ENCODE measurements at regions not wholly inside any gene's neighbourhood (a gene's known extent, or its start where the extent isn't known, plus 50 kb on each side); places are given as distances from the start of the nearest gene placed in this dataset.
"Not testable (repeated sequence)": the region's sequence is repeated elsewhere in the genome, so short reads cannot be mapped to it uniquely, and the experiment has no call there.

DNA sequence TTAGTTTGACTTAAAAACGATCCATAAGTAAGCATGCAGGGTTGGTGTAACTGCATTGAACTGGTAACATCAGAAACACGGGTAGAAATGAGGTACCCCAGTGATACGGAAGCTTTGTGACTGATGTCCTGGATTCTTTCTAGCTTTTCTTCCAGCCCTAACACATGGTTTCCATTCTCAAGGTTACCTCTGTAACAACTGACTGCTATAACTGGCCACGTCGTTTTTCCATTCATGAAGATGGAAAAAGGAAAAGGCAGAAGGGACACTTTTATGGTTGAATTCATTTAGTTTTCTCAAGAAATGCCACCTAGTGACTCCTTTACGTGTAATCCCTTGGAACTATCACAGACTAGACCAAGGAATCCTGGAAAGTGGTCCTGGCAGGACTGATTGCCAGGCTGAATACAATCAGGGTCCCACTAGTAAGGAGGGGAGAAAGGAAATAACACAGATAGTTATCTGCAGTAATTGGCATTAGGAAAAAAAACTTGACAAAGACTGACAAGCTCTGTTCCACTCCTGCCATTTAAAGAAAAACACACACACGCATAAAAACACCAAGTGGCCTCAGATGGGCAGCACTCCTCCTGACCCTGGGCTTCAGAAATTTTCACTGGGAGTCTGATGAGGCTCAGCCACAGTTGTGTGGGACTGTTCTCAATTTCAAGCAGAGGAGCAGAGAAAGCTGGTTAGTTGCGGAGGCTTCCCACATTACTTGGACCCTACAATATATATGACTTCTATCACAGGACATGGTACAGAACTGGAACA, 77.5 kb upstream of the ZNF169 start:
- peaks cover 37% of the 10 kb centered on the region for H3K36me3 ChIP-seq (replicated peaks)
- DNase-seq: no peak
- no peaks in the 10 kb centered on the region for H3K27me3 ChIP-seq (replicated peaks)
- TF ChIP-seq, protein P1, sequence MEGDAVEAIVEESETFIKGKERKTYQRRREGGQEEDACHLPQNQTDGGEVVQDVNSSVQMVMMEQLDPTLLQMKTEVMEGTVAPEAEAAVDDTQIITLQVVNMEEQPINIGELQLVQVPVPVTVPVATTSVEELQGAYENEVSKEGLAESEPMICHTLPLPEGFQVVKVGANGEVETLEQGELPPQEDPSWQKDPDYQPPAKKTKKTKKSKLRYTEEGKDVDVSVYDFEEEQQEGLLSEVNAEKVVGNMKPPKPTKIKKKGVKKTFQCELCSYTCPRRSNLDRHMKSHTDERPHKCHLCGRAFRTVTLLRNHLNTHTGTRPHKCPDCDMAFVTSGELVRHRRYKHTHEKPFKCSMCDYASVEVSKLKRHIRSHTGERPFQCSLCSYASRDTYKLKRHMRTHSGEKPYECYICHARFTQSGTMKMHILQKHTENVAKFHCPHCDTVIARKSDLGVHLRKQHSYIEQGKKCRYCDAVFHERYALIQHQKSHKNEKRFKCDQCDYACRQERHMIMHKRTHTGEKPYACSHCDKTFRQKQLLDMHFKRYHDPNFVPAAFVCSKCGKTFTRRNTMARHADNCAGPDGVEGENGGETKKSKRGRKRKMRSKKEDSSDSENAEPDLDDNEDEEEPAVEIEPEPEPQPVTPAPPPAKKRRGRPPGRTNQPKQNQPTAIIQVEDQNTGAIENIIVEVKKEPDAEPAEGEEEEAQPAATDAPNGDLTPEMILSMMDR (IDR thresholded peaks at IDR 0.05; ENCODE audit: low read depth, low read length, missing control alignments): no peak
- no peak overlapping the region for H3K4me3 ChIP-seq (ENCODE audit: low read depth, low read length)
- in situ Hi-C loops (cut with HindIII; ENCODE audit: low pct_ligation_motif_present, low sequenced_read_pairs): loop anchor here (25.0 kb wide), 2 partner anchors 94 to 494 kb away; partner anchors contain the start of gene PTPDC1
- no peak overlapping the region for H3K27ac ChIP-seq

DNA sequence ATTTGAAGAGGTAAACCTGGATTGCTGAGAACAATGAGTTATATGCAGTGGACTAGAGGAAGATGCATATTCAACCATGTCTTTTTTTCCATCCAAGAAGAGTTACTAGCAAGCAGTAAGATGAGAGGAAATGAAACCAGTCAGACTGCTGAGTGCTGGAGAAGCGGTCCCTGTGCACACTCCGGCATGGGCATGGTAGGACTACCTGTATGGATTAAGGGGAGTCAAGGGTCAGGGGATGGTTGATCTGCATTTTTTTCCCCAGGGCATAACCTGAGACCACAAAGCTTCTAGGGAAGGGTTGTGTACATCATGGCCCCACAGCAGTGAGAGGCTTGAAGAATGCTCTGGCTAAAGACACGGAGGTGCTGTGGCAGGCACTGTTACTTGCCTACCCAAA, 76.6 kb upstream of the ZNF169 start:
- H3K36me3 ChIP-seq (replicated peaks): peaks cover 28% of the 10 kb centered on the region
- H3K27me3 ChIP-seq (replicated peaks): no peaks in the 10 kb centered on the region
- H3K27ac ChIP-seq: no peak overlapping the region
- DNase-seq: no peak
- TF ChIP-seq, protein P1 (IDR thresholded peaks at IDR 0.05; ENCODE audit: low read depth, low read length, missing control alignments): no peak
- in situ Hi-C loops (cut with HindIII; ENCODE audit: low pct_ligation_motif_present, low sequenced_read_pairs): loop anchor here (25.0 kb wide), 2 partner anchors 95 to 495 kb away; partner anchors contain the start of gene PTPDC1
- H3K4me3 ChIP-seq (ENCODE audit: low read depth, low read length): no peak overlapping the region

DNA sequence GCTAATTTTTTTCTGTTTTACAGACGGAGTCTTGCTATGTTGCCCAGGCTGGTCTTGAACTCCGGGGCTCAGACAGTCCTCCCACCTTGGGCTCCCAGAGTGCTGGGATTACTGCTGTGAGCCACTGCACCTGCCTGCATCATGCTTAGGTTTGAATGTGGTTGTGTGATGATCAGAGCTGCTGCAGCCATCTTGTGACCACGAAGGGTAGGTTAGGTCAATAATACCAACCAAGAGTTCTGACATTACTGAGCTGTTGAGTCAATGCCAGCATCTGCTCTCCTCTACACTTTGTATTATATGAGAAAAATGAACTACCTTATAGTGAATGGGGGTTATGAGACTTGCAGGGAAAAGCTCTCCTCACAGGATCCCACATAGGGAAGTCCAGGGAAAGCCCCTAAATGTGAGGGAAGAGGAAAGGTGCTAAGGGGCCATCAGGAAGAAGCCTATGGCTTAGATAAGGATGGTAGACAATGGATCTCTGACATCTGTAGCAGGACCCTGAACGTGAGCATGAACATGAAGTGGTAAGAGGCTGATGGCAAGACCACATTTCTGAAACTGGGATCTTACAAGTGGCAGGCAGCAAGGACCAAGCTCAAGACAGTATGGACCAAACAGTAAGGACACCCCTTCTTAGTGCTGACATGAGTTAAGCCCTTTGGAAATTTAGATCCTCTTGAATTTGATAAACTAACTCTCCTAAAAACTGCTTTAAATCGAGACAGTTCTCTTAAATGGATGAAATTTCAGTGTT, 75.7 kb upstream of the ZNF169 start:
- in situ Hi-C loops (cut with HindIII; ENCODE audit: low pct_ligation_motif_present, low sequenced_read_pairs): loop anchor here (25.0 kb wide), 2 partner anchors 96 to 496 kb away; partner anchors contain the start of gene PTPDC1
- no peak overlapping the region for H3K27ac ChIP-seq
- DNase-seq: no peak
- peaks cover 23% of the 10 kb centered on the region for H3K36me3 ChIP-seq (replicated peaks)
- TF ChIP-seq, protein P1 (IDR thresholded peaks at IDR 0.05; ENCODE audit: low read depth, low read length, missing control alignments): no peak
- no peak overlapping the region for H3K4me3 ChIP-seq (ENCODE audit: low read depth, low read length)
- H3K27me3 ChIP-seq (replicated peaks): no peaks in the 10 kb centered on the region

DNA sequence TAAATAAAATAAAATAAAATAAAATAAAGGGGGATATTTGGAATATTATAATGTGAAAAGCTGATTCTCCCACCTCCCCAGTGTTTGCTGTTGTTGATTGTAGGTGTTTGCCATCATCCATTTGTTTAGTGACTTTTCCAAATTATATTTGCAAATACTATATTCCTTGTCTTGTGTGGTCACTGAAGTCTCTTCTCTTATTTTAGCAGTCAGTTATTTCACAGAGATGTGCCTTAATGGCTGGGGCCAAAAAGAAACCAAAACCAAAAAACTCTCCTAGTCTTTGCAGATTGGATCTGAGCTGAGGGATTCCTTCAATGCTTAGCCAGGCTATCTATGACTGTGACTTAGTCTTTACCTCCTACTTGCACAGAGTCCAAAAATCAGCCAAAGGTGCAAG, 70.9 kb upstream of the ZNF169 start:
- Histone ChIP-seq H3K27ac (no peak overlapping the region), H3K36me3 (replicated peaks) (peaks cover 6% of the 10 kb centered on the region), H3K27me3 (replicated peaks) (no peaks in the 10 kb centered on the region), H3K4me3 (ENCODE audit: low read depth, low read length) (no peak overlapping the region)
- TF ChIP-seq, protein P1 (IDR thresholded peaks at IDR 0.05; ENCODE audit: low read depth, low read length, missing control alignments): no peak
- in situ Hi-C loops (cut with HindIII; ENCODE audit: low pct_ligation_motif_present, low sequenced_read_pairs): loop anchor here (25.0 kb wide), 2 partner anchors 101 to 501 kb away; partner anchors contain the start of gene PTPDC1
- no peak for DNase-seq

DNA sequence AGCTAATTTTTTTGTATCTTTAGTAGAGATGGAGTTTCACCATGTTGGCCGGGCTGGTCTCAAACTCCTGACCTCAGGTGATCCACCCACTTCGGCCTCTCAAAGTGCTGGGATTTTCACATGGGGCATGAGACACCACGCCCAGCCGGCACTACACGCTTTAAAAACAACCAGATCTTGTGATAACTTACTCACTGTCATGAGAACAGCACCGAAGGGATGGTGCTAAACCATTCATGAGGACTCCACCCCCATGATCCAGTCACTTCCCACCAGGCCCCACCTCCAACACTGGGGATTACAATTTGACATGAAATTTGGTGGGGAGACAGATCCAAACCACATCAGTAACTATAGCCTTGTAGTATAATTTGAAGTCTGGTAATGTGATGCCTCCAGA, 67.4 kb upstream of the ZNF169 start:
- not testable (repeated sequence) for H3K27ac ChIP-seq; H3K27me3 ChIP-seq (replicated peaks); DNase-seq; H3K36me3 ChIP-seq (replicated peaks); H3K4me3 ChIP-seq (ENCODE audit: low read depth, low read length)
- in situ Hi-C loops (cut with HindIII; ENCODE audit: low pct_ligation_motif_present, low sequenced_read_pairs): loop anchor here (25.0 kb wide), 2 partner anchors 104 to 504 kb away; partner anchors contain the start of gene PTPDC1

DNA sequence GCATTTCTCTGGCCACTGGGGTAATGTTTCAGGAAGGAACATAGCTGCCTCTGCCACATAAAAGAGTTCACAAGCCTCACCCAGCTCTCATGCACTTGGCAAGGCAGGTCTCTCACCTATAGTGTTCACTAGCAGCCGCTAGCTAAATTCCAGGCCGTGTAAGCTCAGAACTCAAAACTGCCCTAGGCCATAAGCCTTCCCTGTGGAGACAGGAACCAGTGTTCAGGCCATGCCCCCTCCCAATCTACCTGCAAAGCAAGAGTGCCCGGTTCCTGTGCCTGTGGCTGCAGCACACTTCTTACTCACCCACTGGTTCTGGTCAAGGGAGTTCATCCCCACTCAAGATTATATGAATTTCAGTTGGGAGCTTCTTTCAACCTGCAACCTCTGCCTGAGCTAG, 60.7 kb upstream of the ZNF169 start:
- DNase-seq: no peak
- TF ChIP-seq, protein P1 (IDR thresholded peaks at IDR 0.05; ENCODE audit: low read depth, low read length, missing control alignments): no peak
- Histone ChIP-seq H3K4me3 (ENCODE audit: low read depth, low read length) (no peak overlapping the region), H3K36me3 (replicated peaks) (no peaks in the 10 kb centered on the region), H3K27me3 (replicated peaks) (no peaks in the 10 kb centered on the region), H3K27ac (no peak overlapping the region)
- in situ Hi-C loops (cut with HindIII; ENCODE audit: low pct_ligation_motif_present, low sequenced_read_pairs): loop anchor here (25.0 kb wide), 2 partner anchors 111 to 511 kb away; partner anchors contain the start of gene PTPDC1
